Erythroblast (primary cell): ENCODE measurements at regions not wholly inside any gene's neighbourhood (a gene's known extent, or its start where the extent isn't known, plus 50 kb on each side); places are given as distances from the start of the nearest gene placed in this dataset.

Experiments
- GATA1 ChIP-seq: IDR thresholded peaks from 2 replicates; pipeline ENCODE4 v1.6.1; 2011; ENCODE audit warnings: low read depth, mild to moderate bottlenecking, control low read depth, low read length, moderate library complexity
- POLR2A ChIP-seq: IDR thresholded peaks from 2 replicates; pipeline ENCODE4 v1.6.1; 2011; ENCODE audit warnings: mild to moderate bottlenecking, low read length

DNA sequence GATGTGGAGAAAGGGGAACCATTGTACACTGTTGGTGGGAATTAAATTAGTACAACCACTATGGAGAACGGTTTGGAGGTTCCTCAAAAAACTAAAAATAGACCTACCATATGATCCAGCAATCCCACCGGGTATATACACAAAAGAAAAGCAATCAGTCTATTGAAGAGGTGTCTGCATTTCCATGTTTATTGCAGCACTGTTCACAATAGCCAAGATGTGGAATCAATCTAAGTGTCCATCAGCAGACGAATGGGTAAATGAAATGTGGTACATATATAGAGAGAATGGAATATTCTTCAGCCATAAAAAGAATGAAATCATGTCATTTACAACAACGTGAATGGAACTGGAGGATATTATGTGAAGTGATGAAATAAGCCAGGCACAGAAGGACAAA, 208.1 kb downstream of the TRIML1 start:
- no peak for TF ChIP-seq POLR2A
- no peak for TF ChIP-seq GATA1
